Esophagus muscularis mucosa (tissue), 4 donors: ENCODE measurements at regions not wholly inside any gene's neighbourhood (a gene's known extent, or its start where the extent isn't known, plus 50 kb on each side); places are given as distances from the start of the nearest gene placed in this dataset.

Source experiments
- CTCF ChIP-seq, 3 experiments: fragments of 200-600 bp in 2 of 3; fragments of 450-650 bp in 1 of 3; sonication (generic) in 2 of 3; IDR thresholded peaks; one replicate each; pipeline ENCODE4 v1.5.1; 2017 to 2019; ENCODE audit warnings: antibody characterized with exemption in 3 of 3, mild to moderate bottlenecking in 2 of 3, moderate library complexity in 1 of 3
- EP300 ChIP-seq: sonication (generic); formaldehyde crosslinking; IDR thresholded peaks from one replicate; pipeline ENCODE4 v1.6.1; 2017; ENCODE audit warnings: antibody characterized with exemption
- POLR2A ChIP-seq: fragments of 450-650 bp; IDR thresholded peaks from one replicate; pipeline ENCODE4 v1.6.1; 2017; ENCODE audit warnings: antibody characterized with exemption, moderate library complexity, mild to moderate bottlenecking, low read depth
- POLR2AphosphoS5 ChIP-seq, 2 donors: sonication (generic); formaldehyde crosslinking; IDR thresholded peaks; one replicate each; pipeline ENCODE4 v1.6.1; 2017; ENCODE audit warnings: antibody characterized with exemption in 2 of 2

DNA sequence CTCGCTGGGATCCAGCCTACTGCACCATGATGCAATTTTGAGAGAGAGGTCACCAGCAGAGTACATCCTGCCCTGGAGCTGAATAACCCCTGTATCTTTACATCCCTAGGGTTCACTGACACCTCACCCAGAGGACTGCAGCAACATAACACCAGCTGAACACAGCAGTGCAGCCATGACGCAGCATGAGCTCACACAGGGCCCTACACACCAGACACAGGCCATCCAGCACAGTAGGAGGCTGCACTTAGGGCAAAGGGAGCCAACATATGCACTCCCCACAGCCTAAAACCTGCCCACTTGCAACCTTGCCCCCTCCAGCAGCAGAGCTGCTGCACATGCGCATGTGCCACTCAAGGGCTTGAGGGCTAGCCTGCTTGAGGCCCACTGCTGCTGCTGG lies 157.3 kb upstream of the SMARCA2 start:
- TF ChIP-seq CTCF (IDR thresholded peaks at IDR 0.05) (no peak), POLR2A (no peak), POLR2AphosphoS5 (IDR thresholded peaks at IDR 0.05) (no peak), EP300 (no peak)
